GM19397 (cell line): ENCODE measurements at regions not wholly inside any gene's neighbourhood (a gene's known extent, or its start where the extent isn't known, plus 50 kb on each side); places are given as distances from the start of the nearest gene placed in this dataset.

Experiments used
- ATAC-seq: cut with Tn5 transposase; IDR thresholded peaks from one replicate; pipeline ENCODE4 v1.9.1; 2021; ENCODE audit warnings: mild to moderate bottlenecking, moderate library complexity; ENCODE audit not compliant: unreplicated experiment

DNA sequence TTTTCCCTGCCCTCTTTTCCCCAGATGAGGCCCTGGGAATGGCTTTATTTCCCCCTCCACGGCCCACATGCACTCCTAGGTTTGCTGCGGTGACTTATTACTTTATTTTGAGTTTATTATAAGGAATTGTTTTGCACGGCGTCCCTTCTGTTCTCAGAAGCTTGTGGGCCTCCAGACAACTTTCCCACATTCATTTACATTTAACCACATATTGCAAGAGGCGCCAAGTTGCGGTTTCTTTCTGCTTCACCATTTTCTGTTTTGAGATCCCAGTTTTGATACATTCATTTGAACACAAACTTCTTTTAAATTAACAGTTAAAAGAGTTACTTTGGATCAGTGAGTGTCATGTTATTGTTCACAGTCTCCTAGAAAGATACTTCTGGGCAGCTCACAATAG is 532.5 kb upstream of the MGMT start:
- ATAC-seq, result no peak

GRCh38 chr10:128936392-128936791 is 530.6 kb upstream of the MGMT start:
- ATAC-seq, result no peak

DNA sequence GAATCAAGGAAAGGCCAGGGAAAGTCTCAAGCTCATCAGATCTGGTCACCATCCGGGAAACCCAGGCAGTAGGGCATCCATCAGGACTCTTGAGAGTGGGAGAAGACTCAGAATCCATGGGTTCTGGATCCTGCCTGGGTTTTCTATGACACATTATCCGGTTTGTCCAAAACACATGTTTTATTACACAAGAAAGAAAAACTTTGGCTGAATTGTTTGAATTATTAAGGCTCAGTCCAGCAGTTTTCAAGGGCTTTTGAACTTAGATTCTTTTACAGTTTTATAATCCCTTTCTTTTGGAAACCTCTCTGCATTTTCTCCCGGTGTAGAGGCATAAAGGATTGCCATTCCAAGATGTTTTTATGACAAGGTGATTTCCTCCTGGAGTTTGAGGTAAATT is 528.5 kb upstream of the MGMT start:
- no peak for ATAC-seq

- ATAC-seq, result no peak
Measured at GRCh38 chr10:128940081-128940480, 527.0 kb upstream of the MGMT start.

DNA sequence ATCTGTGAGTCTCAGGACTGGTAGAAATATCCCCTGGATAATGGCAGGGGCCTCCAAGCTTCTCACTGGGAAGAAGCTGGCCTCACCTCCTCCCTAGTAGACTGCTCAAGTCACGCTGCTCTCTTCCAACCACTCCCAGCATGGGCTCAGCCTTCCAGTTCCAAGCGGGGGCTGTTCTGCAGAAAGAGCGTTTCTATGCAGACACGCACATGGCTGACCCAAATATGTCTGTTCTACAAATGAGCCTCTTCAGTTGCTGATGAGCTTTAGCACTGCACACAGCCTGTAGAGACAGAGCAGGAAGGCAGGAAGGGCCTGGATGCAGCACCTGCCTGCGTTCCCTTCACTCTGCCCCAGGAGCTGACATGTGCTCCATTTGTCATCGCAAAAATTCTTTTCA is 523.9 kb upstream of the MGMT start:
- no peak for ATAC-seq

DNA sequence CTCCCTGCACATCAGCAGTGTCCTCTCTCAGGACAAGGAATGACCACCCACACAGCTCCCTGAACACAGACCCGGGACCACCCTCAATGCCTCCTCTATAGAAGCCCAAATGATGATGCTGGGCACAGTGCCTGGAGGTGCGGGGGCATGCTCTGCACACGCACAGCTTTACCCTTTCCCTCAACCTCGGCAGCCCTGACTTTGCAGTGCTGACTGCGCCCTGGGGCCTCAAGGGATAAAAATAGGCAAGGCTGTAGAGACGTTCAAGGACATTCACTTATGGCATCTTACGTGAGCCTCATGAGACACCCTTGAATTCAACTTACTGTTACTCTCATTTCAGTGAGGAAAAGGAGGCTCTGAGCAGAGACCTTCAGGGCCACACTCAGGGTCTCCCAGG is 521.6 kb upstream of the MGMT start:
- ATAC-seq, result no peak

DNA sequence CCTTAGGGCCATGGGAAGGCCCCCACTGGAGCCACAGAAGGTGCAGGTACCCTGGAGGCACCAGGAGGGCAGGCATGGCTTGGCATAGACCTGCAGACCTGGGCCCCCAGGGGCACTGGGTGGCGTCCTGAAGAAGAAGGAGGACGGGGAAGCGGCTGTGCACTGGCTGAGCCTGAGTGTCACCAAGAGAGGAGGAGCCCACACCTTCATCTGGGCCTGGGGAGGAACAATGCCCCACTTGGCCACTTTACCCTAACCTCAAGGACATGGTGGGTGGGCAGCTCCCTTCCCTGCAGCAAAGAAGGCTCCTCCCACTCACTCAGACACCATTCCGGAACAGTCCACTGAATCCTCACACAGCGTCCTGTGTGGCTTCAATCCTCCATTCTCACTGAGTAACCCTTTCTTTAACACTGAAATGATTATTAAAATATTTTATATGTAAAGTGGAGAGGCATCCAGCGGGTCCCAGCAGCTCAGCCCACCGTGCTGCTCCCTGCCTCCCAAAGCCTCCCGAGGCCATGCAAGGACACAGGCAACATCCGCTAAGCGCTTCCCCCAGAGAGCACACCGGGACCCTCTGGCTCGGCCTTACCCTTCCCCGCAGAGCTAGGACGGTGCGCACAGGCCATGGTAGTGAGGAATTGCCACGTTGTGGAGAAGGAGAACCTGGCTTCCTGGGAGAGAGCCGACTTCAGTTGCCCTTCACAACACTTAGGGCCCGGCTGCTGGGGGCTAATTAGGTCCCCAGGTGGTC is 516.7 kb upstream of the MGMT start:
- no peak for ATAC-seq

GRCh38 chr10:128950916-128951275 is 516.1 kb upstream of the MGMT start:
- ATAC-seq, result no peak

DNA sequence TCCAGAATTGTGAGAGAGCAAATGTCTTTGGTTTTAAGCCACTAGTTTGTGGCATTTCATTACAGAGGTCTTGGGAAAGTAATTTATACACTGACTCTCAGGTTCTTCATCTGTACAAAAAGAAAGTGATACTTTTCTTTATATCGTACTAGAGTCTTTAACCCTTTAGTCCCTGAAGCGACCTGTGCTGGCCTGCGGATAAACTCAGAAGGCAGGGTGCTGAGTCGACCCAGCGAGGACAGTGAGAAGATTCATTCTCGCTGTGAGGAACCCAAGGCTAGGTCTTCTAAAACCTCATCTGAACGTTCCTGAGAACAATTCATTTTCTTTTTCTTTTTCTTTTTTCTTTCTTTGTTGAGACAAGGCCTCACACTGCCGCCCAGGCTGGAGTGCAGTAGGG is 514.2 kb upstream of the MGMT start:
- ATAC-seq, result no peak

- no peak for ATAC-seq
Measured at GRCh38 chr10:128956149-128956548, 510.9 kb upstream of the MGMT start.

GRCh38 chr10:128957221-128957620 is 509.8 kb upstream of the MGMT start:
- ATAC-seq, result no peak

DNA sequence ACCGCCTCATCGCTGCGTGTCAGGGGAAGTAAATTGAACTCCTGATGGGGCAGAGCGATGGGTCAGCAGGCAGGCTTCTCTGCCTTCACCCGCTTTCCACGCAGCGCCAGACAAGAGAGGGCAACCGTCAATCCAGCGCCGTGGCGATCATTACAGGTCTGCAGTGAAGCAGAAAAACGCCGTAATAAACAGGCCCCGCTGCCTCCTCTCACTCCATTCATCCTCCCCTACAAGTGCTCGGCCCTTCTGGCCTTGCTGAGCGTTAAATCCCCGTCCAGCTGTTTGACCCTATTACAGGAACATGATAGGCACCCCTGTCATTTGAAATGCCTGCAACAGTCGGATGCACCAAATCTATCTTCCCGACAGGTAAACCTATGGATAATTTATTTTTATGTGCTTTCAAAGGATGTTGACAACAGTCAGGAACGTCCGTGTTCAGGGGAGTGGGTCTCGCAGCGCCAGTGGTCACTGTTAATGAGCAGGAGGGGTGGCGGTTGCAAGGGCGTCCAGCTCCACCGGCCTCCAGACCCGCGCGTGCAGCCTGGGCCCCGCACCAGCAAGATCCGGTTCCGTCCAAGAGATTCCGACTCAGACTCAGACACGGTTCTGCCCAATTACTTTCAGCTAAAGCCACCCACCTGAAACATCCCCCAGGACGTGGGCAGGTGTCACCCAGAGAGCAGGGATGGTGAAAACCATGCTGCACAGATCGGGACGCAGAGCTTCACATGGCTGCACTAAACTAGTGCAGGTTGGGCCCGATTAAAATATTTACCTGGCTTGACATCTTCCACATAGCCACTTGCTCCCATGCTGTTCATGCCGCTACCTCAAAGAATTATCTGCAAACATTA is 508.0 kb upstream of the MGMT start:
- no peak for ATAC-seq

- ATAC-seq, result no peak
Measured at GRCh38 chr10:128959746-128960145, 507.3 kb upstream of the MGMT start.

- ATAC-seq, result no peak
Measured at GRCh38 chr10:128960517-128960916, 506.5 kb upstream of the MGMT start.

DNA sequence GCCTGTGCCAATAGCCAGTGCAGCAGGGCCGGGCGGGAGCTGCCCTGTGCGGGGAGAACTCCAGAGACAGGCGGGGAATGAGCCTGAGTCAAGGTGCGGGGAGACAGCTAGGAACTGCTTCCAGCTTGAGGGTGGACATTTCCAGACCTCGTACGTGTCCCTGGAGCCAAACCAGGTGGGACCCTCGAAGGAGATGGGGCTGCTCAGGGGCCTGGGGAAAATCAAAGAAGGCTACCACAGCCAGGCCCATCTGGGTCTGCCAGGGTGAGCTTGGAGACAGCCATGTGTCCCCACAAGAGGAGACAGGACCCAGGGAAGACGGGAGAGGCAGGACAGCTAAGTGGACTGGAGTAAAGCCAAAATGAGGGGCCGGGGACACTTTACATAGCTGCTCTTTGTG is 504.9 kb upstream of the MGMT start:
- ATAC-seq, result no peak

DNA sequence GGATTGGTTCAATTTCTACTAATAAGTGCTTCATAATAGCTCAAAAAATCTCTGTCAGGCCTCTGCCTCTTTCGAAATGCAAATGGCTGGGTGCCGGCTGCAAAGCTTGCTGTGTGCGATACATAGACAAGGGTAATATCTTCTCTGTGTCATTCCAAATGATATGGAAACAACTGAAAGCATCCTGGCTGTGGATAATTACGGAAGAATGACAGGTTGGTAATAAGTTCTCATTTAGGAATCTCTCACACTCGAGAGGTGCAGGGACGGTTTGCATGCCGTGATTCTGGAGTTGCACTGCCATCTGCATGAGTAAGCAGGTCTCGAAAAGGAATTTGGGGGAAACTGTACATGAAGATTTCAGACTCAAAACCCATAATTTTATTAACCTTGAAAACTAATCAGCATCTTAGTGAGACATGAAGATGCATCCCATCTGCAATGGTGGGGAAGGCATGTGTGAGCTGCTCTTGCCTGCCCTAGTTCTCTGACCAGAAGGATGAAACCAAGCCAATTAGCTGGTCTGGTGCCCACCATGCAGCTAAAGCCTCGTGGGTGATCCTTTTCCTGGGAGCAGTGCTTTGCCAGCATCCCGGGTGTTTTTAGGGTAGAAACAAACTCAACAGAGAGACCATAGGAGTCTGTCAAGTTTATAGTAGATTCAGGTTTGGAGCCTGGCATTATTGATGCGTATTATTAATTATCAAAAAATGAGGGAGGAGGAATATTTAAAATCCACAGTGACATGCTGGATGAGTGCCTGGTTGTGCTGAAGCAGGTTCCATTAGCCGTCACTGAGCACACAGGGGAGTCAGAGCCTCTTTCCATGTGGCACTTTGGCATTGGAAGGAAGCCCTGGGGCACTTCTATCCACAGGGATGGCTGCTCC is 503.6 kb upstream of the MGMT start:
- no peak for ATAC-seq

GRCh38 chr10:128964100-128964403 is 503.0 kb upstream of the MGMT start:
- ATAC-seq, result no peak

DNA sequence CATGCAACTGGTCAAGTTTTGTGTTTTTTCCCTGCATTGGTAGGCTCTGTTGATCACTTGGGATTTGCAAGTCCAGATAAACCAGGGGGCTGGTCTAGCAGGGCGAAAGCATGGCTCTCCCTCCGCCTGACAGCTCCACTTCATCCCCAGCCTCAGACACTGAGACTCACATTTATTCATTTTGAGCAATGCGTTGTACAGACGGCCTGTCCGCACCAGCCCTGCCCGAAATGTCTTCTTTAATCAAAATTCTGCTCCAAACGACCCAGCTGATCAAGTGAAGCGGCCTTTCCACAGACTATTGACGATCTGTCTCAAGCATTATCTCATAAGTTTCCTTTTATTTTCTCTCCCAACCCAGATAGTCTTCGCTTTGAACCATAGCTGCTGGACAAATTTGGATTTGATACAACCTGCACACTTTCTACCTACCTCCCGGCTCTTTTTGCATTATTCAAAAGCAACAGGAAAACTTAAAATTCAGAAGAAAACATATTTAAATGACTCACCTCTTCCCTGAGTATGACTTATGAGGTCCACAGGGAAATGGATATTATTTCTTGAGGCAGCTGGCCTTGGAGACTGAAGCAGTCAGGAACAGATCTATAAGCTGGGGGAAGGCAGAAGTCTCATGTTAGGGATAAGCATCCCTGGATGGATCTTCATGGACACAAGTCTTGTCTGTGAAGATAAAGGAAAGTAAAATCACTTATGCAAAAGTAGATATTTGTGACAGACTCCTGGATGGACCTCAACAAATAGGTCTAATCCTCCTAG is 498.9 kb upstream of the MGMT start:
- ATAC-seq, result no peak

DNA sequence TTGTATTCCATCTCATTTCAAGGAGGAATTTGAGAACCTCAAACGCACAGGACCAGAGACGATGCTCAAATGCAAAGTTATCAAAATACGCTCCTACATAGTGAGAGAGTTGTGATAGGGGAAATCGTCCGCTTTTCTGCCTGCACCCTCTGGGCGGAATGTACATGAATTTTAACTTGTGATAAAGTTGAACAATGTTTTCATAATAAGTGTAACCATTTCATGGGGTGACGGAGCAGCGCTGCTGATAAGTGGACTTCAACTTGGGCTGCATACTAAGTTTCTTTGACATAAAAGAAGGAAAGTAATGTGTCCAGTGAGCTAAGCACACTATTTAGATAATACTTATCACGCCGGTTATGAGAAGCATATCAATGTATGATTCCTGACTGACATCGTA is 497.5 kb upstream of the MGMT start:
- no peak for ATAC-seq

GRCh38 chr10:128971374-128972035 is 495.5 kb upstream of the MGMT start:
- ATAC-seq, result no peak
